SK-N-SH treated with all-trans-retinoic acid at 6 μM for 48 hours (cell line): ENCODE measurements at regions not wholly inside any gene's neighbourhood (a gene's known extent, or its start where the extent isn't known, plus 50 kb on each side); places are given as distances from the start of the nearest gene placed in this dataset.

ENCODE experiments used
- ATAC-seq: fragments of 200-7000 bp; cut with Tn5 transposase; 3 replicates; pipeline ENCODE4 v1.9.1; 2020; ENCODE audit warnings: mild to moderate bottlenecking, moderate library complexity
- ARNTL ChIP-seq: fragments of 450-650 bp; formaldehyde crosslinking; IDR thresholded peaks from 2 replicates; pipeline ENCODE4 v1.5.0; 2020; ENCODE audit warnings: low read depth, mild to moderate bottlenecking, moderate library complexity, borderline replicate concordance
- BACH2 ChIP-seq: fragments of 250-450 bp; sonication (Bioruptor Pico); IDR thresholded peaks from 2 replicates; pipeline ENCODE4 v1.9.0; 2021; ENCODE audit warnings: mild to moderate bottlenecking, borderline replicate concordance
- CSDC2 ChIP-seq: fragments of 250-450 bp; sonication (Bioruptor Pico); IDR thresholded peaks from 2 replicates; pipeline ENCODE4 v1.5.0; 2020; ENCODE audit warnings: mild to moderate bottlenecking, moderate library complexity
- ESRRG ChIP-seq: fragments of 250-450 bp; sonication (Bioruptor Pico); IDR thresholded peaks from 2 replicates; pipeline ENCODE4 v1.6.1; 2021; ENCODE audit warnings: mild to moderate bottlenecking
- GLIS3 ChIP-seq: fragments of 250-450 bp; sonication (Bioruptor Pico); IDR thresholded peaks from 2 replicates; pipeline ENCODE4 v1.5.0; 2020; ENCODE audit warnings: mild to moderate bottlenecking, moderate library complexity
- ISL1 ChIP-seq: fragments of 250-450 bp; sonication (Bioruptor Pico); IDR thresholded peaks from 2 replicates; pipeline ENCODE4 v2.1.2; 2022; ENCODE audit warnings: mild to moderate bottlenecking, moderate library complexity
- PPARA ChIP-seq: fragments of 250-450 bp; sonication (Bioruptor Pico); IDR thresholded peaks from 2 replicates; pipeline ENCODE4 v1.5.0; 2020; ENCODE audit warnings: mild to moderate bottlenecking, borderline replicate concordance
- RARB ChIP-seq: fragments of 250-450 bp; sonication (Bioruptor Pico); IDR thresholded peaks from 2 replicates; pipeline ENCODE4 v1.8.0; 2021; ENCODE audit warnings: mild to moderate bottlenecking, moderate library complexity
- SNAI2 ChIP-seq: fragments of 250-450 bp; sonication (Bioruptor Pico); IDR thresholded peaks from 2 replicates; pipeline ENCODE4 v1.5.0; 2020; ENCODE audit warnings: mild to moderate bottlenecking, moderate library complexity
- TCF4 ChIP-seq: fragments of 250-450 bp; sonication (Bioruptor Pico); IDR thresholded peaks from 2 replicates; pipeline ENCODE4 v1.8.0; 2021; ENCODE audit warnings: mild to moderate bottlenecking, moderate library complexity, borderline replicate concordance
- TOX ChIP-seq: fragments of 250-450 bp; sonication (Bioruptor Pico); IDR thresholded peaks from 2 replicates; pipeline ENCODE4 v1.8.0; 2021; ENCODE audit warnings: mild to moderate bottlenecking, moderate library complexity, borderline replicate concordance
- ZC3H10 ChIP-seq: fragments of 250-450 bp; sonication (Bioruptor Pico); IDR thresholded peaks from 2 replicates; pipeline ENCODE4 v1.5.1; 2021; ENCODE audit warnings: mild to moderate bottlenecking, moderate library complexity
- ZFP3 ChIP-seq: fragments of 250-450 bp; sonication (Bioruptor Pico); IDR thresholded peaks from 2 replicates; pipeline ENCODE4 v1.5.0; 2020; ENCODE audit warnings: mild to moderate bottlenecking, moderate library complexity
- ZFP30 ChIP-seq: fragments of 450-650 bp; formaldehyde crosslinking; IDR thresholded peaks from 2 replicates; pipeline ENCODE4 v1.5.0; 2022; ENCODE audit warnings: mild to moderate bottlenecking, moderate library complexity
- ZNF565 ChIP-seq: fragments of 450-650 bp; formaldehyde crosslinking; conservative IDR thresholded peaks from 2 replicates; pipeline ENCODE4 v1.5.0; 2020; ENCODE audit warnings: low read depth, mild to moderate bottlenecking, moderate library complexity
- ZNF70 ChIP-seq: fragments of 450-650 bp; formaldehyde crosslinking; IDR thresholded peaks from 2 replicates; pipeline ENCODE4 v1.5.0; 2020; ENCODE audit warnings: mild to moderate bottlenecking, moderate library complexity
- ZNF8 ChIP-seq: fragments of 450-650 bp; formaldehyde crosslinking; IDR thresholded peaks from 2 replicates; pipeline ENCODE4 v1.5.0; 2020; ENCODE audit warnings: mild to moderate bottlenecking, moderate library complexity
- TF ChIP-seq, protein P1 (sequence below): fragments of 250-450 bp; sonication (Bioruptor Pico); IDR thresholded peaks from 2 replicates; pipeline ENCODE4 v1.5.1; 2021; ENCODE audit warnings: mild to moderate bottlenecking, moderate library complexity
- TF ChIP-seq, protein P2 (sequence below): fragments of 250-450 bp; sonication (Bioruptor Pico); IDR thresholded peaks from 2 replicates; pipeline ENCODE4 v1.8.0; 2021; ENCODE audit warnings: low read depth, mild to moderate bottlenecking, moderate library complexity, borderline replicate concordance
- TF ChIP-seq, protein P3 (sequence below): fragments of 250-450 bp; sonication (Bioruptor Pico); IDR thresholded peaks from 2 replicates; pipeline ENCODE4 v1.8.0; 2020; ENCODE audit warnings: mild to moderate bottlenecking, moderate library complexity, borderline replicate concordance
- TF ChIP-seq, protein P4 (sequence below): fragments of 250-450 bp; sonication (Bioruptor Pico); IDR thresholded peaks from 2 replicates; pipeline ENCODE4 v1.5.0; 2020; ENCODE audit warnings: mild to moderate bottlenecking, moderate library complexity
- TF ChIP-seq, protein P5 (sequence below): fragments of 250-450 bp; sonication (Bioruptor Pico); IDR thresholded peaks from 2 replicates; pipeline ENCODE4 v1.5.1; 2020; ENCODE audit warnings: low read depth, mild to moderate bottlenecking, moderate library complexity

DNA sequence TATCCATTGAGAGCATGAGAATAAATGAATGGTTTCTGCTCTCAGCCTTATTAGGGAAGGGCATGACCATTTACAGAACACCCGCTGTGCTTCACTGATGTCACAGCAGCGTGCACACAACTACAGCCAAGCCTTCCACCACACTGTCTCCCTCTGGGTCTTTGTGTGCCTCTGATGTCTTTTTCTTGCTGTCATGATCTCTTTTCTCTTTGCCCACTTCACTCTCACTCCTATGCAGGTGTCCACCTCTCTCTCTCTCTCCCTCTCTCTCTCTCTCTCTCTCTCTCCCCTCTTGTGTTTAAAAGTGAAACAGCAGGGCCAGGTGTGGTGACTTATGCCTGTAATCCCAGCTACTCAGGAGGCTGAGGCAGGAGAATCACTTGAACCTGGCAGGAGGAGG, 232.5 kb upstream of the JUN start:
- ATAC-seq, result no peak

DNA sequence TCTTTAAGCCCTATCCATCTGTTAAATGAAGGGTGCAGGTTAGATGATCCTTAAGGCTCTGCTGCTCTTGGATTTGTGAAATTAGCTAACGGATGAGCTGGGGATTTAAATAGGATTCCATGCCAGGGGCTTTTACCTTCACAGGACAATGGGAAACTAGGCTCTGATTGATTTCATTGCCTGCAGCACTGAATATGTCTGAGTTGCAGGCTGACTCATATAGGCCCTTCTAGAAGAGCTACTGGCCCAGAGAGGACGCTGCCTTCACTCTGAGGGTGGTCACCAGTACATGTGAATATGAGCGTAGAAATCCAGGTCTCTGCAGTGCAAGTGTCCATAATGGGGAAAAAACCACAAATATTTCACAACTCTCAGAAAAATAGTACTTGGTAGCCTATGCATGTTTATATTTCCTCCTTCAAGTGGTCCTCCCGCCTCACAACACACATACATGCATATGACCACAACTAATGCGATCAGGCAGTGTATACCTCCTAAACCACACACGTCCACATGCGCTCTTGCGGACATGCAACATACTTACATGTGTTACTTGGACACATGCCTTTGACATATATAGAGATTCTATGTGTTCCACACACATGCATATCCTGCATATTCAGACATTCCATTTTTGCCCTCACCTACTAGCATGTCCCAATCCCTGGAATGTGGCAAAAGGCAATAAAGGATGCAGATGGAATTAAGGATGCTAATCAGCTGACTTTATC, 233.8 kb upstream of the JUN start:
- TF ChIP-seq RARB (CRISPR knock-in tag) (no peak), ZFP30 (CRISPR knock-in tag) (no peak), ZNF565 (CRISPR knock-in tag) (no peak), ZC3H10 (no peak), ZNF70 (CRISPR knock-in tag) (no peak), BACH2 (no peak), SNAI2 (no peak), TOX (no peak), ISL1 (no peak), TCF4 (no peak), PPARA (CRISPR knock-in tag) (no peak), GLIS3 (CRISPR knock-in tag) (no peak), ARNTL (no peak), ESRRG (CRISPR knock-in tag) (no peak)
- TF ChIP-seq, protein P1, sequence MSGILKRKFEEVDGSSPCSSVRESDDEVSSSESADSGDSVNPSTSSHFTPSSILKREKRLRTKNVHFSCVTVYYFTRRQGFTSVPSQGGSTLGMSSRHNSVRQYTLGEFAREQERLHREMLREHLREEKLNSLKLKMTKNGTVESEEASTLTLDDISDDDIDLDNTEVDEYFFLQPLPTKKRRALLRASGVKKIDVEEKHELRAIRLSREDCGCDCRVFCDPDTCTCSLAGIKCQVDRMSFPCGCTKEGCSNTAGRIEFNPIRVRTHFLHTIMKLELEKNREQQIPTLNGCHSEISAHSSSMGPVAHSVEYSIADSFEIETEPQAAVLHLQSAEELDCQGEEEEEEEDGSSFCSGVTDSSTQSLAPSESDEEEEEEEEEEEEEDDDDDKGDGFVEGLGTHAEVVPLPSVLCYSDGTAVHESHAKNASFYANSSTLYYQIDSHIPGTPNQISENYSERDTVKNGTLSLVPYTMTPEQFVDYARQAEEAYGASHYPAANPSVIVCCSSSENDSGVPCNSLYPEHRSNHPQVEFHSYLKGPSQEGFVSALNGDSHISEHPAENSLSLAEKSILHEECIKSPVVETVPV (CRISPR knock-in tag), result no peak
- TF ChIP-seq, protein P2, sequence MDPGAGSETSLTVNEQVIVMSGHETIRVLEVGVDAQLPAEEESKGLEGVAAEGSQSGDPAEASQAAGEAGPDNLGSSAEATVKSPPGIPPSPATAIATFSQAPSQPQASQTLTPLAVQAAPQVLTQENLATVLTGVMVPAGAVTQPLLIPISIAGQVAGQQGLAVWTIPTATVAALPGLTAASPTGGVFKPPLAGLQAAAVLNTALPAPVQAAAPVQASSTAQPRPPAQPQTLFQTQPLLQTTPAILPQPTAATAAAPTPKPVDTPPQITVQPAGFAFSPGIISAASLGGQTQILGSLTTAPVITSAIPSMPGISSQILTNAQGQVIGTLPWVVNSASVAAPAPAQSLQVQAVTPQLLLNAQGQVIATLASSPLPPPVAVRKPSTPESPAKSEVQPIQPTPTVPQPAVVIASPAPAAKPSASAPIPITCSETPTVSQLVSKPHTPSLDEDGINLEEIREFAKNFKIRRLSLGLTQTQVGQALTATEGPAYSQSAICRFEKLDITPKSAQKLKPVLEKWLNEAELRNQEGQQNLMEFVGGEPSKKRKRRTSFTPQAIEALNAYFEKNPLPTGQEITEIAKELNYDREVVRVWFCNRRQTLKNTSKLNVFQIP (CRISPR knock-in tag), result no peak
- TF ChIP-seq, all 23 proteins: peak for 0
- ATAC-seq, result no peak

More for the DNA sequence above, 232.5 kb upstream of the JUN start:
- TF ChIP-seq CSDC2 (CRISPR knock-in tag), result no peak
- no peak for TF ChIP-seq PPARA (CRISPR knock-in tag)
- no peak for TF ChIP-seq ESRRG (CRISPR knock-in tag)
- TF ChIP-seq SNAI2, result no peak
- no peak for TF ChIP-seq BACH2
- TF ChIP-seq ZFP30 (CRISPR knock-in tag), result no peak
- no peak for TF ChIP-seq ZNF8 (CRISPR knock-in tag)
- TF ChIP-seq, protein P3, sequence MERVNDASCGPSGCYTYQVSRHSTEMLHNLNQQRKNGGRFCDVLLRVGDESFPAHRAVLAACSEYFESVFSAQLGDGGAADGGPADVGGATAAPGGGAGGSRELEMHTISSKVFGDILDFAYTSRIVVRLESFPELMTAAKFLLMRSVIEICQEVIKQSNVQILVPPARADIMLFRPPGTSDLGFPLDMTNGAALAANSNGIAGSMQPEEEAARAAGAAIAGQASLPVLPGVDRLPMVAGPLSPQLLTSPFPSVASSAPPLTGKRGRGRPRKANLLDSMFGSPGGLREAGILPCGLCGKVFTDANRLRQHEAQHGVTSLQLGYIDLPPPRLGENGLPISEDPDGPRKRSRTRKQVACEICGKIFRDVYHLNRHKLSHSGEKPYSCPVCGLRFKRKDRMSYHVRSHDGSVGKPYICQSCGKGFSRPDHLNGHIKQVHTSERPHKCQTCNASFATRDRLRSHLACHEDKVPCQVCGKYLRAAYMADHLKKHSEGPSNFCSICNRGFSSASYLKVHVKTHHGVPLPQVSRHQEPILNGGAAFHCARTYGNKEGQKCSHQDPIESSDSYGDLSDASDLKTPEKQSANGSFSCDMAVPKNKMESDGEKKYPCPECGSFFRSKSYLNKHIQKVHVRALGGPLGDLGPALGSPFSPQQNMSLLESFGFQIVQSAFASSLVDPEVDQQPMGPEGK, result no peak
- TF ChIP-seq, protein P4, sequence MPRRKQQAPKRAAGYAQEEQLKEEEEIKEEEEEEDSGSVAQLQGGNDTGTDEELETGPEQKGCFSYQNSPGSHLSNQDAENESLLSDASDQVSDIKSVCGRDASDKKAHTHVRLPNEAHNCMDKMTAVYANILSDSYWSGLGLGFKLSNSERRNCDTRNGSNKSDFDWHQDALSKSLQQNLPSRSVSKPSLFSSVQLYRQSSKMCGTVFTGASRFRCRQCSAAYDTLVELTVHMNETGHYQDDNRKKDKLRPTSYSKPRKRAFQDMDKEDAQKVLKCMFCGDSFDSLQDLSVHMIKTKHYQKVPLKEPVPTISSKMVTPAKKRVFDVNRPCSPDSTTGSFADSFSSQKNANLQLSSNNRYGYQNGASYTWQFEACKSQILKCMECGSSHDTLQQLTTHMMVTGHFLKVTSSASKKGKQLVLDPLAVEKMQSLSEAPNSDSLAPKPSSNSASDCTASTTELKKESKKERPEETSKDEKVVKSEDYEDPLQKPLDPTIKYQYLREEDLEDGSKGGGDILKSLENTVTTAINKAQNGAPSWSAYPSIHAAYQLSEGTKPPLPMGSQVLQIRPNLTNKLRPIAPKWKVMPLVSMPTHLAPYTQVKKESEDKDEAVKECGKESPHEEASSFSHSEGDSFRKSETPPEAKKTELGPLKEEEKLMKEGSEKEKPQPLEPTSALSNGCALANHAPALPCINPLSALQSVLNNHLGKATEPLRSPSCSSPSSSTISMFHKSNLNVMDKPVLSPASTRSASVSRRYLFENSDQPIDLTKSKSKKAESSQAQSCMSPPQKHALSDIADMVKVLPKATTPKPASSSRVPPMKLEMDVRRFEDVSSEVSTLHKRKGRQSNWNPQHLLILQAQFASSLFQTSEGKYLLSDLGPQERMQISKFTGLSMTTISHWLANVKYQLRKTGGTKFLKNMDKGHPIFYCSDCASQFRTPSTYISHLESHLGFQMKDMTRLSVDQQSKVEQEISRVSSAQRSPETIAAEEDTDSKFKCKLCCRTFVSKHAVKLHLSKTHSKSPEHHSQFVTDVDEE (CRISPR knock-in tag), result no peak
- no peak for TF ChIP-seq RARB (CRISPR knock-in tag)
- no peak for TF ChIP-seq ZFP3 (CRISPR knock-in tag)
- TF ChIP-seq ZNF70 (CRISPR knock-in tag), result no peak
- TF ChIP-seq TOX, result no peak
- TF ChIP-seq, protein P2 (CRISPR knock-in tag), result no peak
- TF ChIP-seq, protein P1 (CRISPR knock-in tag), result no peak
- TF ChIP-seq ZNF565 (CRISPR knock-in tag), result no peak
- TF ChIP-seq, protein P5, sequence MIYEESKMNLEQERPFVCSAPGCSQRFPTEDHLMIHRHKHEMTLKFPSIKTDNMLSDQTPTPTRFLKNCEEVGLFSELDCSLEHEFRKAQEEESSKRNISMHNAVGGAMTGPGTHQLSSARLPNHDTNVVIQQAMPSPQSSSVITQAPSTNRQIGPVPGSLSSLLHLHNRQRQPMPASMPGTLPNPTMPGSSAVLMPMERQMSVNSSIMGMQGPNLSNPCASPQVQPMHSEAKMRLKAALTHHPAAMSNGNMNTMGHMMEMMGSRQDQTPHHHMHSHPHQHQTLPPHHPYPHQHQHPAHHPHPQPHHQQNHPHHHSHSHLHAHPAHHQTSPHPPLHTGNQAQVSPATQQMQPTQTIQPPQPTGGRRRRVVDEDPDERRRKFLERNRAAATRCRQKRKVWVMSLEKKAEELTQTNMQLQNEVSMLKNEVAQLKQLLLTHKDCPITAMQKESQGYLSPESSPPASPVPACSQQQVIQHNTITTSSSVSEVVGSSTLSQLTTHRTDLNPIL (CRISPR knock-in tag), result no peak
